ENCODE measurements at regions not wholly inside any gene's neighbourhood (a gene's known extent, or its start where the extent isn't known, plus 50 kb on each side); places are given as distances from the start of the nearest gene placed in this dataset.
"Not testable (repeated sequence)": the region's sequence is repeated elsewhere in the genome, so short reads cannot be mapped to it uniquely, and the experiment has no call there.

DNA sequence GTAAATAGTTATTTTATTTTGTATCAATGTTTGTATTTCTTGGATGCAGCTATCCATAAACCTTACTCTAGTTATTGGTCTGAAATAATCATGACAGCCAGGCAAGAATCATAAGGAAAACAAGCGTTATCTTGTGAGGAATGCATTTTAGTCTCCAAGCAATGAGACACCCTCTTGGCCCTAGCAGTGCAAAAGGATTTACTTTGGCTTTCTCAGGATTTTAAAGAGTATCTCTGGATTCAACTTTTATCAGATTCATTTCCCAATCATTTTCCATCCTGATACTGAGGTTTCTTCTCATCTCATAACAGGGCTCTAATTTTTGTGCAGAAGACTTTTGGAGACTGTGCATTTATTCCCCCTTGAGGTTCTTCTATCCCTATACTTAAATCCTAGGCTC lies 480.8 kb downstream of the TMX3 start:
- DNase-seq (ENCODE audit: low spot score), result no peak

DNA sequence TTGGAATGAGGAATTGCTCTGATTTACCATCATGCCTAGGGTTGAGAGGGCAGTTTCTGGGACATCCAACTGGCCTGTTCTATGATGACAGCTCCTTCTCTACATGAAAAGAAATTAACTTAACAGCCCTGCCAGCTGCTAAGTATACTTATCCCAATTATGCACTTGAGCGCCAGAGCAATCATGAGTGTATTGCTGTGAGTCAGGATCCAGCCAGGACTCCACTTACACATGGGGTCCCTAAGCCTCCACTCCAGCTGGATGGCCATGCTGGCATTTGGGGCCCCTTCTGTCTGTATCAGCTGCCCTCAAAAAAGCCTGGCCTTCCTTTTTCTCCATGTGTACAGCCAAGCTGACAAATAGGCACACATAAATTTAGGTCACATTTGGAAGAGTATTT lies 481.9 kb downstream of the TMX3 start:
- DNase-seq (ENCODE audit: low spot score), result no peak

GRCh38 chr18:68229351-68229750 lies 485.6 kb downstream of the TMX3 start:
- DNase-seq (ENCODE audit: low spot score), result no peak

GRCh38 chr18:68221111-68221724 lies 493.7 kb downstream of the TMX3 start:
- no peak for DNase-seq (ENCODE audit: low spot score)

- no peak for DNase-seq (ENCODE audit: low spot score)
These were observed 494.4 kb downstream of the TMX3 start for GRCh38 chr18:68220458-68220857.

GRCh38 chr18:68219872-68220271 lies 495.0 kb downstream of the TMX3 start:
- no peak for DNase-seq (ENCODE audit: low spot score)

- DNase-seq (ENCODE audit: low spot score), result no peak
These were observed 495.6 kb downstream of the TMX3 start for GRCh38 chr18:68219274-68219673.

DNA sequence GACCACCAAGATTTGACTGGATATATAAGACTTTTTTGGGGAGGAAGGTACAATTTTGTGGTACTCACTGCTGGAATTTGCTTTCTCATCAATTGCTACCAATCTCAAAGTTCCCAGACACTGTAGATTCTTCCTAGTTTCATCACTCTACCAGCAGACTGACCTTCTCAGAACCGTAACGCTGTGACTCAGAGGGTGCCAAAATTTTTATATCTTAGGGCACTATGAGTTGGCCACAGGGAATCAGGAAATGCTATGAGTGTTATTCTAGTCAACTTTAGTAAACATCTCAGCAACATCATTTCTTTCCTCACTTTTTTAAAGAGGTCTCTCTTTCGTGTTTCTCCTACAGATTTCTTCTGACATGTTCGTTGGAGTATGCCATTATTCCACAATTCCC lies 499.0 kb downstream of the TMX3 start:
- DNase-seq (ENCODE audit: low spot score), result no peak

- no peak for DNase-seq (ENCODE audit: low spot score)
These were observed 528.9 kb downstream of the TMX3 start for GRCh38 chr18:68186039-68186438.

DNA sequence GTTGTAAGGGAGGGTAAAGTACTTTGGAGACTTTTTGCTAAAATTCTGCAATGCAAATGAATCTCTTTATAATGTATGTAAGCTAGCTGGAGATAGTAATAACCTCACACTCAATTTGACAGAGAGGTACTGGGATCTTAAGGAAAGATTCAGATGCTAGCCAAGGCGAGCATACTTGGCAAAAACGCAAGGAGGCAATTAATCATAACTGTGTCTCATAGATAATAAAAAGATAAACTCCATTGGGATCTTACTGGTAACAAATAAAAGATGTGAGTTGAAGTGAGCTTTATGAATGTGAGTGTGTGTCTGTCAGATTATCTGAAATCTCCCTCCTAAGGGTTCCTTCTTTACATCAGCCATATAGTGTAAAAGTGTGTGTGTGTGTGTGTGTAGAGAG lies 533.0 kb downstream of the TMX3 start:
- DNase-seq (ENCODE audit: low spot score), result no peak

DNA sequence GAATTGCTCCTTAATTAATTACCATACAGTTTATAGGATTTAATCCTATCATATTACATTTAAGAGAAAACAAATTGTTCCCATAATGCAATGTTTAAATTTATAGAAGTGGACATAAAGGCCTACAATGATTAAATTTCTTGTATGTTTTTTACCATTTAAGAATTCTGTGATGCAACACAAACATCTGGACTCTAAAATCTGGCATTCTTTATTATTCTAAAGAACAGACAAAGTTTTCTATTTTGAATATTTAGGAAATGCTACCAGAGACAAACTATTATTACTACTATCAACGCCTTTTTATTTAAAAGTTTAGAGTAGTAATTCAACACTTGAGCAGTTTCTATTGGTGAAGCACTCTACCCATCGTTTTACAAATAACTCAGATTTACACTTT lies 535.1 kb downstream of the TMX3 start:
- DNase-seq (ENCODE audit: low spot score), result no peak

DNA sequence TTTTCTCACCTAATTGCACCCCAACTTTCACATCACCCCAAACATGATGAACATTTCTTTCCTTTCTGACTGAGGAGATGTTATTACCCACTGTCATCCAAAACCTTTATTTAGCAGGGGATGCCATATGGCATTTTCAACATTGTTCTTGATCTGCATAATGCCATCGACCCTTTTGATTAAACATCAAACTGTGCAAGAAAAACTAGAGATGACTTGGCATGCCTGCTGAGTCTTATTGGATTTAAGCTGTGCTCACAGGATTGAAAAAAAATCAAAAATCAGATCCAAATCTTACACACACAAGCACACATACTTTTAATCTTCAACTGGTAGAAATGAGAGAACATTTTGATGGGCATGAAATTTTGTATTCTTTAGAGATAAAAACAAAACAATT lies 536.0 kb downstream of the TMX3 start:
- no peak for DNase-seq (ENCODE audit: low spot score)

DNA sequence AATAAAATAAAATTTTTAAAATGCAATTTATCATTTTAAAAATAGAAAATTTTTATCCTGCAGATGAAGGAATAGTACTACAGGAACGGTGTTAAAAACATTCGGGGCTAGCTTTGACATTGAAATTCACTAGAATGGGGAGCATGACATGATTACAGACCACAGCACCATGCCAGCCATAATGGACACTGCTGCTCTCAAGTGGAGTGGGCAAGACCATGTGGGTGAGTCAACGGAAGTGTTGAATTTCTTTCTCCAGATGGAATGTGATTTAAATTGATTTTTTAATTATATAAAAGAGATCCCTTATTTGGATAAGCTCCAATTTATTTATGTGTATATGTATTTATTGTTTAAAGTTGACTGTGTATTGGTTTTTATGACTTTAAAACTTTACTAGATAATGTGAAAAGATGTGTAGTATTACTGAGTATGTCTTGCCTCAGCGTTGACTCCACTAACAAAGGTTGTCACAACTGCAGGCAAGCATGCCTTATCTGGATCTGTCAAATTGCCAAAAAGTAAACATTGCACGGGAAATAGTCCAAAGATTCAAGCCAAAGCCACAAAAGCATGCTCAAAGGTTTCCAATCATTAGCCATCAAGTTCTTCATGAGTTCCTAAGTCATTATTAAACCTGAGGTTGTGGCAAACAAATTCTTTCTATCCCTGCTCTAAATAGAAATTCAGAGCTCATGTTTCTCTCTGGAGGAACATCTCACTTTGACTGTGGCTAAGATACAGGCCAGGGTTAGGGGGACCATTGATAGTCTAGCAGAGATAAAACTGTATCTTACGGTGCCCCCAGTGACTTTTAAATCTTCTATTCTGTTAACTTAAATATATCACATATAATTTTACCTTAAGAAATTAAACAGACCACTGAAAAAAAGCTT lies 536.9 kb downstream of the TMX3 start:
- DNase-seq (ENCODE audit: low spot score), result peak; percentile 45

DNA sequence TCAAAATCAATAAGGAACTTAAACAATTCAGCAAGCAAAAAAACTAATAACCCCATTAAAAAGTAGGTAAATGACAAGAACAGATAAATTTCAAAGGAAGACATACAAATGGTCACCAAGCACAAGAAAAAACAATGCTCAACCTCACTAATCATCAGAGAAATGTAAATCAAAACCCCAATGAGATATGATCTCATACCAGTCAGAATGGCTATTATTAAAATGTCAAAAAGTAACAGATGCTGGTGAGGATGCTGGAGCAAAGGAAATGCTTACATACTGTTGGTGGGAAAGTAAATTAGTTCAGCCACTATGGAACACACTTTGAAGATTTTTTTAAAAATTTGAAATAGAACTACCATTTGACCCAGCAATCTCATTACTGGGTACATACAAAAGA lies 538.0 kb downstream of the TMX3 start:
- DNase-seq (ENCODE audit: low spot score), result no peak

DNA sequence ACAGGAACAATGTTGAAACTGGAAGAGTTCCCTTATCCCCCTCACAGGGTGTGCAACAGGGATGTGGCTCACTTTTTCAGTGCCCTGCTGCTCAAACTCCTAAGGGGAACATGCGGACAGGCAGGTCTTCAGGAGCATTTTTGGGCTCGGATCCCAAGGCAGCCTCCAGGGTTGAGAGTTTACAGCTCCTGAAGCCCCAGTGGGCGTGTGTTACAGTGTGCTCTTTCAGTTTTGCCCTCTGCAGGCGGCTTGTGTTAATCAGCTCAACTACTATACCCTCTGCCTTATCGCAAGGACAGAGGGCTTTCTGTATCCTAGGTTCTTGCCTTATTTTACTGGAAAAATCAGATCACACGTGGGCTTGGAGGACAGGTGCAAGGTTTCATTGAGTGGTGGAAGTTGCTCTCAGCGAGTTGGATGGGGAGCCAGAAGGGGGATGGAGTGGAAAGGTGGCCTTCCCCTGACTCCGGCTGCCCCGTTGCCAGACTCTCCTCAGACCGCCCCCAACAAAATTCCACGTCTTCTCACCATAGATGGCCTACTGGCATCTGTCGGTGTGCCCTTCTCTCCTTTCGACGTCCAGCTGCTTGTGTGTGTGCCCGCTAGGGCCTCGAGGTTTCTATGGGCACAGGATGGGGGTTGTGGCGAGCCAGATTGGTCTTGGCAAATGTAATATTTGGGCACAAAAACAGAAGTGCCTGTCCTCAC lies 541.9 kb downstream of the TMX3 start:
- no peak for DNase-seq (ENCODE audit: low spot score)

DNA sequence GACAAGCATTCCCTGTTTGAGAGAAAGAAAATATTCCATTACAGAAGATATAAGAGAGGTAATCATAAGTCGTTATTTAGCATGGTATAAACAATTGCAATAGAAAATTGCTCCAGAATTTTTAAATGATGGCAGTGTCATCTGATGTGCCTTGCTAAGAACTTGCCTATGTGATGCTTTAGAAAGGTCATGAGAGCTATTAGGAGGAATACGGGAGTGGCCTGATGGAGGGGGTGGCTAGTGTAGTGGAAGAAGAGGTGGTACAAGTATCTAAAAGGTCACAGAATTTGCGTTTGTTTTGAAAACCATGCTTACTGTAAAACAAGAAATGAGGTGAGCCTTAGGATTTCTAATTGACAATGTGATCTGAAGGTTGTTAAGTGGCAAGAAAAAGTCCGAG lies 550.0 kb downstream of the TMX3 start:
- no peak for DNase-seq (ENCODE audit: low spot score)

DNA sequence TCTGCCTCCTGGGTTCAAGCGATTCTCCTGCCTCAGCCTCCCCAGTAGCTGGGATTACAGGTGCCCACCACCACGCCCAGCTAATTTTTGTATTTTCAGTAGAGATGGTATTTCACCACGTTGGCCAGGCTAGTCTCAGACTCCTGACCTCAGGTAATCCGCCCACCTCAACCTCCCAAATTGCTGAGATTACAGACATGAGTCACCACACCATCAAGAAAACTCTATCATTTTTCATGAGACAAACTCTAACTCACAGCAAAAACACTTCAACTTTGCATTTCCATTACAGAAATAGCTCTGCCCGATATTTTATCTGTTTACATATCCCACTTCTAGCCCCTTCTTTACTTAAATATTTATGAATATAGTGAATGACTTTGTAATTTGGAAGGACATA lies 561.1 kb downstream of the TMX3 start:
- not testable (repeated sequence) for DNase-seq (ENCODE audit: low spot score)

DNA sequence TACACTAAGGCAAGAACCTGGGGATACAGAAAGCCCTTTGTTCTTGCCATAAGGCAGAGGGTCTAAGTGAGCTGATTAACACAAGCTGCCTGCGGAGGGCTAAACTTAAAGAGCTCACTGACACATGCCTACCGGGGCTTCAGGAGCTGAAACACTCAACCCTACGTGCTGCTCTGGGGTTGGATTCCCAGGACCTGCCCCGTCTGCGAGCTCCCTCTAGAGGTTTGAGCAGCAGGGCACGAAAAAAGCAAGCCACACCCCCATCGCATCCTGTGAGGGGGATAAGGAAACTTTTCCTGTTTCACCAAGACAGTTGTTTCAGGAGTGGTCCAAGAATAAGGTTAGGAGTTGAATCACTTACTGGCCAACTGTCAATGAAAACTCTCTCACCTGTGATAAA lies 562.1 kb downstream of the TMX3 start:
- no peak for DNase-seq (ENCODE audit: low spot score)

- DNase-seq (ENCODE audit: low spot score), result no peak
These were observed 563.9 kb downstream of the TMX3 start for GRCh38 chr18:68150961-68151360.

- DNase-seq (ENCODE audit: low spot score), result no peak
These were observed 566.0 kb downstream of the TMX3 start for GRCh38 chr18:68148863-68149262.

- no peak for DNase-seq (ENCODE audit: low spot score)
These were observed 567.2 kb downstream of the TMX3 start for GRCh38 chr18:68147728-68148127.

DNA sequence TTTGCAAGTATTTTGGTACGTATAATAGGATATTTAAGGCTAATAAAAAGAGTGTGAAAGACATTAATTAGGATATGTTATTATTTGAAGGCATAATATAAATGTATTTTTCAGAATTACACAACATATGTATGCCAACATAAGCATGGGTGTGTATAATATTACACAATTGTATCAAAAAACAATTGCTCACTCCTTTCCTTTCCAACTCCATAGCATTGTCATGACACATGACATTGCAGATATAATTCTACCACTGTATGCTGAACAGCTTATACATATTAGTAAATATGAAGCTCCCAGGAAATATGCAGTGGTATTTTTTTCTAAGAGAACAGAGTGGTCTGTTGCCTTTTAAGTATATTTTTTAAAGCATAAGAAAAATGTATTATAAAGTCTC lies 593.1 kb downstream of the TMX3 start:
- DNase-seq (ENCODE audit: low spot score), result no peak

GRCh38 chr18:68121308-68121707 lies 593.6 kb downstream of the TMX3 start:
- no peak for DNase-seq (ENCODE audit: low spot score)
